HUES48 (cell line): ENCODE measurements at regions not wholly inside any gene's neighbourhood (a gene's known extent, or its start where the extent isn't known, plus 50 kb on each side); places are given as distances from the start of the nearest gene placed in this dataset.
"Not testable (repeated sequence)": the region's sequence is repeated elsewhere in the genome, so short reads cannot be mapped to it uniquely, and the experiment has no call there.

Experiments used
- H3K27ac ChIP-seq: one replicate; pipeline ENCODE4 v1.7.0; 2013; ENCODE audit warnings: low read depth, low read length, inconsistent platforms
- H3K27me3 ChIP-seq: 2 replicates; pipeline ENCODE4 v1.6.1; 2013; ENCODE audit warnings: mild to moderate bottlenecking, low read length; ENCODE audit not compliant: control insufficient read depth, insufficient read depth
- H3K36me3 ChIP-seq: 2 replicates; pipeline ENCODE4 v1.6.1; 2013; ENCODE audit warnings: low read length; ENCODE audit not compliant: control insufficient read depth, insufficient read depth
- H3K4me1 ChIP-seq: 2 replicates; pipeline ENCODE4 v1.6.1; 2013; ENCODE audit warnings: mild to moderate bottlenecking, low read length; ENCODE audit not compliant: control insufficient read depth, insufficient read depth
- H3K4me3 ChIP-seq: 2 replicates; pipeline ENCODE4 v1.5.1; 2013; ENCODE audit warnings: mild to moderate bottlenecking, low read depth, low read length
- H3K9ac ChIP-seq: 2 replicates; pipeline ENCODE4 v1.6.1; 2013; ENCODE audit warnings: mild to moderate bottlenecking, low read depth, low read length, moderate library complexity
- H3K9me3 ChIP-seq: 2 replicates; pipeline ENCODE4 v1.6.1; 2013; ENCODE audit warnings: low read length; ENCODE audit not compliant: control insufficient read depth, insufficient read depth

DNA sequence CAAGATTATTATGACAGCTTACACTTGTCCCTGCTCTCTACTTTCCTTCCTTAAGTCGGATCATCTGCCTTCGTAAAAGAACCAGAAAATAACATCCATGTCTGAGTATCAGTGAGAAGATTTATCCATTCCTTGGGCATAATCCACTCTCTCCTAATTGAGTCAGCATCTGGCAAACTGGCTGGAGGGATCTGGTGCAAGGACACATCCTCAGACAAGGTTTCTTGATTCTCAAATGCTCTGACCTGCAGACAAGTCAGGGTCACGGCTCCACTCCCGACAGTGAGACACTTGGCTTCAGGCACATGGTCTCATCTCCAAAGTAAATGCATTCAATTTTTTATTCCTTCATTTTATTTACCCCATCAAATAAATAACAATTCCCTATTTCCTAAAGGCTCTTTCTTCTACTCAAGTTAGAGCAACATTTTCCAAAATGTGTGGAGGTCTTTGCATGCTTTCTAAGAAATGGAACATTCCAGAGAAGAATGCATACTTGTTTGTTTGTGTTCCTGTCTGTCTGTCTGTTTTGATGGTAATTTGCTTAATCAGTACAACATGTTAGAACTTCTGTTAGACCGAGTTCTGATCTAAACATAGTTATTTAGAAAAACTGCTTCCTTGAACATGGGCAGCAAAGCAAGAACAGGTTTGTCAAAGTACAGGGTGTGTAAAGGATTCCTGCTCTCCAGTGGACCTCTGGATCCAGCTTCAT, 246.9 kb downstream of the IRS1 start:
- Histone ChIP-seq H3K4me1 (peaks cover 7% of the 10 kb centered on the region; the same call in 1 of the 2 replicates), H3K36me3 (no peaks in the 10 kb centered on the region), H3K27ac (no peak overlapping the region)

DNA sequence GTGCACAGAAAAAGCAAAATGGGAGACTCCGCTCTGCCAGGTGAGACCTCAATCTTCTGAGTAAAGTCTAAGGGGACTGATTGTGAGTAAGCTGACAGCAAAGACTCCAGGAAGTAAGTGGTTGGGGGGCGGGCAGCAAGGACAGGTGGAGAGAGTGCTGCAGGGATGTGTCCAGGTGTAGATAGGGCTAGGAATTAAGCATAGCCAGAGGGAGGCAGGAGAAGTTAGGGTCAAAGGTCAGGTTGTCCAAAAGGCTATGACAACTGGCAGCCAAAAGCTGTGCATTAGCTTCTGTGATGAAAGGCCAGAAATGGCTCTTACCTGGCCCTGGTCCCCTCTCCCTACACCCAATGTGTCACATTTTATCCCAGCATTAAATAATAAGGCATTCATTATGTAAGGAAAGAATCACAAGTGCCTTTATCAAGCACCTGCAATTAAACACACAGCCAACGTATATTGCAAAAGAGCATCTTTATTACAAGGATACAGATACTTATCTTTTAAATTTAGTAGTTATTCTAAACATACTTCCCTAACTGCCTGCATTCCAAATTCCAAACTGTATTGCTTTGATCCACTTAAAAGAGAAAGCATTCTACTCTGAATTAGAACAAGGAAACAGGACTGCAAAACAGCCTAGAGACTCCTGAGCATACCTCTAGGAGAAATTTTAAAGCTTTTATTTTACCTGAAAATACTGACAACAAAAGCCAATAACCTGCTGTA, 247.9 kb downstream of the IRS1 start:
- no peak overlapping the region for H3K27ac ChIP-seq
- no peaks in the 10 kb centered on the region for H3K27me3 ChIP-seq
- no peaks in the 10 kb centered on the region for H3K9me3 ChIP-seq
- no peaks in the 10 kb centered on the region for H3K36me3 ChIP-seq
- H3K9ac ChIP-seq = no peak overlapping the region
- H3K4me3 ChIP-seq = no peak overlapping the region
- H3K4me1 ChIP-seq = peaks cover 7% of the 10 kb centered on the region; the same call in 1 of the 2 replicates

More for the DNA sequence above, 246.9 kb downstream of the IRS1 start:
- Histone ChIP-seq H3K27me3 (no peaks in the 10 kb centered on the region), H3K4me3 (no peak overlapping the region), H3K9me3 (no peaks in the 10 kb centered on the region), H3K9ac (no peak overlapping the region)

DNA sequence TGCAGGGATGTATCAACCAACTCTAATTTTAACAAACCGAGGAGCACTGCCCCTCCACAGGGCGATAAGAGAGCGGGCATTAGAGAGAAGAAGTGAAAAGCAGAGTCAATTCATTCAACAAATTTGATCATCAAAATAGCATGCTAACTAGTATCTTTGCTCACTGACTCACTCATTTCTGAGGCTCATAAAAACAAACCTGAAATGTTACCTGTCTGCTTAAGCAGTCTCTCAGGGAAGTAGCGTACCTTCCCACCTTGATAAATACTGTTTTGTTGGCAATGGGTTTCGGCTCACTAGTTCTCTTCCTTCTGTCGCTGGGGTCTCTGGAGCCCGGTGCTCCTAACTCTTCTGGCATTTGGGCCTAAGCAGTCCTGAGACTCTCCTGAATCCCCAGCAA, 248.8 kb downstream of the IRS1 start:
- peaks cover 7% of the 10 kb centered on the region; the same call in 1 of the 2 replicates for H3K4me1 ChIP-seq
- no peaks in the 10 kb centered on the region for H3K9me3 ChIP-seq
- H3K36me3 ChIP-seq = no peaks in the 10 kb centered on the region
- H3K27me3 ChIP-seq = no peaks in the 10 kb centered on the region
- no peak overlapping the region for H3K9ac ChIP-seq
- no peak overlapping the region for H3K4me3 ChIP-seq
- H3K27ac ChIP-seq = no peak overlapping the region

DNA sequence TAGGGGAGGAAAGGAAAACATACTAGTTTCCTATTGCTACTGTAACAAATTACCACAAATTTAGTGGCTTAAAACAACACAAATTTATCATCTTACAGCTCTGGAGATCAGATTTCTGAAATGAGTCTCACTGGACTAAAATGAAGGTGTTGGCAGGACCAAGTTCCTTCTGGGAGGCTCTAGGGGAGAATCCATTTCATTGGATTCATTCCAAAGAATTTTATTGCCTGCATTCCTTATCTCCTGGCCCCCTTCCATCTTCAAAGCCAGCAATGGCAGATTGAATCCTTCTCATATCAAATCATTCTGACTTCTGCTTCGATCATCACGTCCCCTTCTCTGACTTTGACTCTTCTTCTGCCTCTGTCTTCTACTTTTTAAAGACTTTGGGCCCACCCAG, 250.9 kb downstream of the IRS1 start:
- Histone ChIP-seq H3K27me3 (no peaks in the 10 kb centered on the region), H3K4me1 (peaks cover 7% of the 10 kb centered on the region; the same call in 1 of the 2 replicates), H3K36me3 (no peaks in the 10 kb centered on the region), H3K9ac (no peak overlapping the region), H3K9me3 (no peaks in the 10 kb centered on the region), H3K27ac (no peak overlapping the region), H3K4me3 (no peak overlapping the region)

DNA sequence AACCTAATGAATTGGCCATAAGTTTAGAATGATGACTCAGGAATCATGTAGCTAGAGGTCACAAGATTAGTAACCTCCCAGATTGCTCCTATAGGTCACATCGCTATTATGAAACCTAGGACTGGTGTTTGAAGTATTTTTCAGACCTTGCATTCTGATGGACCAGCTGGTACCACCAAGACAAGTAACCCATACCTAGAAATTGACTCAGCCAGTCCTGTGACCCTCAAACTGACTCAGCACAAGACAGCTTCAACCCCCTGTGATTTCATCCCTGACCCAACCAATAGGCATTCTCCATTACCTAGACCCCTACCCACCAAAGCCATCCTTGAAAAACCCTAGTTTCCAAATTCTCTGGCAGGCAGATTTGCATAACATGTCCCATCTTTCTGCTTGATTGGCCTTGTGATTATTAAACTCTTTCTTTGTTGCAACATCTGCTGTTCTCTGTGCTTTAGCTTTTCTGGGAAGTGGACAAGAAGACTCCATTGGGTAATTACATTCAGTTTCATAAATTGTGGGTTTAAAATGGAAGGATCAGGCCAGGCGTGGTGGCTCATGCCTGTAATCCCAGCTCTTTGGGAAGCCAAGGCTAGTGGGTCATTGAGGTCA, 254.9 kb downstream of the IRS1 start:
- Histone ChIP-seq H3K9ac (no peak overlapping the region), H3K36me3 (no peaks in the 10 kb centered on the region), H3K9me3 (no peaks in the 10 kb centered on the region), H3K27me3 (no peaks in the 10 kb centered on the region), H3K4me1 (no peaks in the 10 kb centered on the region), H3K27ac (no peak overlapping the region), H3K4me3 (no peak overlapping the region)

DNA sequence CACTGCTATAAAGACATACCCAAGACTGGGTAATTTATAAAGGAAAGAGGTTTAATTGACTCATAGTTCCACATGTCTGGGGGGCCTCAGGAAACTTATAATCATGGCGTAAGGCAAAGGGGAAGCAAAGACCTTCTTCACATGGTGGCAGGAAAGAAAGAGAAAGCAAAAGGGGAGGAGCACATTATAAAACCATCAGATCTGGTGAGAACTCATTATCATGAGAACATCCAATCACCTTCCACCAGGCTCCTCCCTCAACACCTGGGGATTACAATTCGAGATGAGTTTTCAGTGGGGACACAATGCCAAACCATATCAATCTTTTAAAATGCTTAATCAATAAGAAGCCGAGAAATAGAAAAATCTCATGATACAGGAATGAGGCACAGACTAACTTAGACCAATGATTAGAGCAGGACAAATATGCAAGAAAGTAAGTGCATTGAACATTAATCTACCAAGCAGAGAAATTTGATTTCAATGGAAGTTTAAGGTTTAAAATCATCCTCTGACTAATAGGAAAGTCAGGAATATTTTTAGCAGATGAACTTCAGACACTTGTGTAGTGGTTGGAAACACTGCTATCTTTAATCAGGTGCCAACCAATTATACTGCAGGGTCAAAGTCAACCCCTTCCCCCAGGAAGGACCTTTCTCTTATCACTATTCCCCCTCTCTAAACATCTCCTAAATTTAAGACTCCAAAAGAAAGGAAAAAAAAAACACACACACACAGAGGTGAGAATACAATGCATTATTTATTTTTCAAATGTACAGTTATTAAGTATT, 259.2 kb downstream of the IRS1 start:
- Histone ChIP-seq H3K27me3 (no peaks in the 10 kb centered on the region), H3K4me1 (peaks cover 5% of the 10 kb centered on the region; the same call in 1 of the 2 replicates), H3K9ac (no peak overlapping the region), H3K4me3 (no peak overlapping the region), H3K27ac (no peak overlapping the region), H3K9me3 (no peaks in the 10 kb centered on the region), H3K36me3 (no peaks in the 10 kb centered on the region)

DNA sequence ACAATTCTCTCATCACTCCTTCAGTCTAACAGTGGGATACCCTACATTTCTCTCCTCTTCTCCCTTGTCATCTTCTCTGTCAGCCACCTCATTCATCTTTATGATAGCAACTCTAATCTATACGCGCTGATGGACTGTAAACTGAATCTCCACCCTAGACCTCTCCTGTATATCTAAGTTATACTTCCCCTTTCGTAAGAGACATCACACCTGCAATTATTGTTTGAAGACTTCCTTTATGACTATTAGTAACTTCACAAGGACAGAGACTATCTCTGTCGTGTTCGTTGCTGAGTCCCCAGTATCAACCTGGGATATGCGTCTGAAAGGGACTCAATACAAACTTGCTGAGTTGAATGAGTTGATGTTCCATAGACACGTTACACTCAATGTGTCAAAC, 263.2 kb downstream of the IRS1 start:
- no peaks in the 10 kb centered on the region for H3K36me3 ChIP-seq
- no peak overlapping the region for H3K4me3 ChIP-seq
- no peak overlapping the region for H3K27ac ChIP-seq
- no peaks in the 10 kb centered on the region for H3K27me3 ChIP-seq
- no peak overlapping the region for H3K9ac ChIP-seq
- H3K4me1 ChIP-seq = peaks cover 5% of the 10 kb centered on the region; the same call in 1 of the 2 replicates
- H3K9me3 ChIP-seq = no peaks in the 10 kb centered on the region

DNA sequence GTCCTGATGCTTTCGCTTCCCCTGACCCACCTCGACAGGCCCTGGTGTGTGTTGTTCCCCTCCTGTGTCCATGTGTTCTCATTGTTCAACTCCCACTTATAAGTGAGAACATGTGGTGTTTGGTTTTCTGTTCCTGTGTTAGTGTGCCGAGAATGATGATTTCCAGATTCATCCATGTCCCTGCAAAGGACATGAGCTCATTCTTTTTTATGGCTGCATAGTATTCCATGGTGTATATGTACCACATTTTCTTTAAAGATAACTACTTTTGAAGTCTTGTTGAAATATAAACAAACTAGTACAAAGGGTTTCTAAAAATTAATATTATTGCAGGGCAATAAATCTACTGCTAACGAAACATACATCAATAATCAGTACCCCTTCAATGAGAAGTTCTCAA, 266.6 kb downstream of the IRS1 start:
- H3K9me3 ChIP-seq, H3K4me3 ChIP-seq, H3K27me3 ChIP-seq, H3K36me3 ChIP-seq, H3K4me1 ChIP-seq, H3K9ac ChIP-seq, H3K27ac ChIP-seq: not testable (repeated sequence)

DNA sequence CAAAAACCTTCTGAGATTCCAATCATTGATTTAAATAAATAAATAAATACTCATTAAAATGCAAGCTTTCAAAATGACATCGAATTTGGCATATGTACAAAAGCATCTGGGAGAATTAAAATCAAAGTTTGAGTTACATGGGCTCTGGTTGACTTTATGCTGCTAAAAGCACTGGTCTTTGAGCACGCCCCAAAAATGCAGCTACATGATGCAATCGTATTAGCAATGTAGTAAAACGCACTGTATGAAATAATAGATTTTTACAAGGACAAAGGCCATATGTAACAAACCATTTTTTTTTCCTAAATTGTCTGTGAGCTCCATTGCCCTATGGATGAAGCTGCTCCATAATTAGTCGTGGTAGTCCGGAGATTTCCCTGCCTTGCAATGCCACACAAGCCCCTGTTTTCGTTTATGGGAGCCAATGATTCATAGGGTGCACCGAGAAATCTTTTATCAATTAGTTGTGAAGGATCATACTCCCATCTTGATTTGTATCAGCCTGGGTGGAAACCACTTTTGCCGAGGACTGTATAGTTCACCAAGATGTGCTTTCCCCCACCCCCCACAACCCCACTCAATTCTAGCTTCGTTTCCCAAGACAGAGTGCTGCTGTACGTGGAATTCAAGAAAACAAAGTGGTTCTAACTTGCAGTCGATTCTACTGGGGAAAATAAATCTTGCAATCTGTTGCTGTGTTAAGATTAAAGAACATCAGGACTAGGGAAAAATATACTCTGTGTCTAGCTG, 268.4 kb downstream of the IRS1 start:
- Histone ChIP-seq H3K27ac (no peak overlapping the region), H3K9ac (no peak overlapping the region), H3K4me3 (no peak overlapping the region), H3K27me3 (no peaks in the 10 kb centered on the region), H3K4me1 (no peaks in the 10 kb centered on the region), H3K36me3 (no peaks in the 10 kb centered on the region), H3K9me3 (no peaks in the 10 kb centered on the region)

DNA sequence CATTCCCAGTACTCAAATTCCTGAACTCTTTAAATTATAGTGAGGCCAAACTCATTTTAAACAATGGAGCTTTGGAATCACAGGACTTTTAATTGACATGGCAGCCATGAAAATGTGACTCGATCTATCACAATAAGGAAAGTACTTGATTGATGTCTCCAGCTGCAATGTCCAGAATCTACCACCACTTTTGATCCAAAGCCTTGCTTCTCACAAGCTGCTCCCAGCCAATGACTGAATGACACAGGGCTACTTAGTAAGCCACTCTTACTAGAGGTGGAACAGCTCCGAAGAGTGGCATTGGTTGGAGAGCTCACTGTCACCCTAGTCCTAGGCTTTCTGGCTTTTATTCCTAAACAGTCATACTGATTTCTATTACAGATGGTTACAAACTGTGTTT, 270.1 kb downstream of the IRS1 start:
- H3K9me3 ChIP-seq = no peaks in the 10 kb centered on the region
- no peaks in the 10 kb centered on the region for H3K36me3 ChIP-seq
- no peaks in the 10 kb centered on the region for H3K4me1 ChIP-seq
- no peak overlapping the region for H3K27ac ChIP-seq
- H3K9ac ChIP-seq = no peak overlapping the region
- H3K27me3 ChIP-seq = no peaks in the 10 kb centered on the region
- no peak overlapping the region for H3K4me3 ChIP-seq
